ELF-1 (cell line): ENCODE measurements at regions not wholly inside any gene's neighbourhood (a gene's known extent, or its start where the extent isn't known, plus 50 kb on each side); places are given as distances from the start of the nearest gene placed in this dataset.
A peak's percentile ranks its signal among the peaks of the same experiment; 100 is the strongest.

Experiments
- DNase-seq: peaks from one replicate; pipeline ENCODE4 v3.0.0-alpha.2; 2016; ENCODE audit warnings: low read depth, low spot score

DNA sequence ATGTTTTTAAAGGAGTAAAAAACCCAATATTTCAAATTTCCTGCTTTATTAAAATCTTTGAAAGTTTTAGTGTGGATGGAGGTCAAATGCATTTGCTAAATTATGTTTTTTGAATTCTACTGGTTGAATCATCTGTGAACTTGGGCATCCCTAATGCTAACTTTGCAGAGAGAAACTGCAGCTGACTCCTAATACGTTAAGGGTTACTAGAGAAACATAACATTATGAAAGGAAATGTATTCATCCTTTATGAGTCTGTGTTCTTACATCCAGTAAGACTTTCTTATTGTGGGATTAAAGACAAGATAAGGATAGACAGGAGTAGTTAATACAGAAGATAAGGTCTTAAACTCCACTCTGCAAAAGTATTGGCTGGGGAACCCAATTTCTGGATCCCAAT, 140.6 kb downstream of the FAM124B start:
- no peak for DNase-seq

DNA sequence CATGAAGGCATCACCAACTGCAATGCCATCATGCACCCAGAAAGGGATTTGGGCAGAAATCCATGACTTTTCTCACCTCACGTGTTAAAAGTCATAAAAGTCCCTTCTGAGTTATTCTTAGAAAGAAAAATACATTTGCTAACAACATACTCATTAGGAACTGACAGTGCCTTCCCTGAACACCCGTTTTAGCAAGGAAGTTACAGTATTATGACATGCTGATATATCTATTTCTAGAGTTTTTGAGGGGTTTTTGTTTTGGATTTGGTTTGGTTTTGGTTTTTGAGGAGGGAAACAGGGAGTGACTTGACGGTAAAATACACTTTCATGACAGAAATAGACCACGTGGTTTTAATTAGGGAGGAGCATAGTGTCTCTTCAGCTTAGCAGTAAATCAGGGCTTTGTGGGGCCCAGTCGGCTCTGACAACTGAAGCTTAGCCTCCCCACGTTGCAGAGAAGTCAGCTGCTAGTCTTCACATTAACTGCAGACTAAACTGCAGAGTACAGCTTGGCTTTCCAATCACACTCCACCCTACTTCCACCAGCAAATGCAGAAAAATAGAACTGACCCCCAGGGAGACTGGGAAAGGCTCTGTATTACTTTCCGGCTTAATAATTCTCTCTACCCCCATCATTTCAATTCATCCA, 141.4 kb downstream of the FAM124B start:
- DNase-seq: no peak

DNA sequence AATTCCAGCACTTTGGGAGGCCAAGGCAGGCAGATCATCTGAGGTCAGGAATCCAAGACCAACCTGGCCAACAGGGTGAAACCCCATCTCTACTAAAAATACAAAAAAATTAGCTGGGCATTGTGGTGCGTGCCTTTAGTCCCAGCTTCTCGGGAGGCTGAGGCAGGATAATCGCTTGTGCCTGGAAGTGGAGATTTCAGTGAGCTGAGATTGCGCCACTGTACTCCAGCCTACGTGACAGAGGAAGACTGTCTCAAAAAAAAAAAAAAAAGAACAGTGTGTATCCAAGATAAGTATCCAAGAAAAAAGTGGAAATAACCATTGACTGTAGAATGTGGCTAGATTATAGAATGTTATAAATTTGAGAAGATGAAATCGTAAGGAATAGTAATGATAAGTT, 142.1 kb downstream of the FAM124B start:
- no peak for DNase-seq

DNA sequence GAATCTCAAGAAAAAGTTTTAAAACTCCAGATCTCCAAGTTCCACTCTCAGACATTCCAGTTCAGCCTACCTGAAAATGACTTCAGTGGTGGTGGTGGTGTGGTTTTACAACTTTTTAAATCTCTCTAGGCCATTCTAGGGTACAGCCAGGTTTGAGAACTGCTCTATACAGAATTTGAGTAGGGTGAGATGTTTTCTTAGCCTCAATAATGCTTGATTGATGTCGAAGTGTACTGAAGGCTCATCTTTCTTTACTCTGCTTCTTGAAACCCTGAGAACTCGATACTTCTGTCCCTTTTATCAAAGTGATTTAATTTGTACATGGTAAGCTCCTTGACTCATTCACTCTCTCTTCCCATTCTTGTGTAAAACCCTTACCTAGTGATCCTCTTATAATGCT, 143.8 kb downstream of the FAM124B start:
- no peak for DNase-seq

DNA sequence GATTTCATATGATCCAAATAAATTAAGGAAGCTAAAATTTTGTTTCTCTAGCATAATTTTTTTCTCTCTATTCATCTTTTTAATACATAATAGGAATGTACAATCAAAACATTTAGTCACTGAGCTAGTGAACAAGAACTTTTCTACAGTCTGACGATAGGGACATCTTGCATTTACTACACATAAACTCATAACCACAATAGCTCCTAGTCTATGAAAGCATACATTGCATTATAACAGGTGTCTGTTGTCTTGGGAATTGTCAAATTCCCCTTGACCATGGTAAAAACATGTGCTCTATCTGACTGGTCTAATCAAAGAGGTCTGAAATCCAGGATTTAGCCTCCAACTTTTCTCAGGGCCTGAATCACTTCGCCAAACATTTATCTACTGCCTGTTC, 144.8 kb downstream of the FAM124B start:
- no peak for DNase-seq

DNA sequence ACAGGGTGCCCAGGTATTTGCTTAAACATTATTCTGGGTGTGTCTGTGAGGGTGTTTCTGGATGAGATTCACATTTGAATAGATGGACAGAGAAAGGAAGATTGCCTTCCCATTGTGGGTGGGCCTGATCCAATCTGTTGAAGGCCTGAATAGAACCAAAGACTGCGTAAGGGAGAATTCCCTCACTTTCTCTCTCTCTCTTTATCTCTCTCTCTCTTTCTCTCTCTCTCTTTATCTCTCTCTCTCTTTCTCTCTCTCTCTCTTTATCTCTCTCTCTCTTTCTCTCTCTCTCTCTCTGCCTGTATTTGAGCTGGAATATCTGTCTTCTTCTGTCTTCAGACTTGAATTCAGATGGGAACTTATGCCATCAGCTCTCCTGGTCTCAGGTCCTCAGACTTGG, 148.4 kb downstream of the FAM124B start:
- no peak for DNase-seq

DNA sequence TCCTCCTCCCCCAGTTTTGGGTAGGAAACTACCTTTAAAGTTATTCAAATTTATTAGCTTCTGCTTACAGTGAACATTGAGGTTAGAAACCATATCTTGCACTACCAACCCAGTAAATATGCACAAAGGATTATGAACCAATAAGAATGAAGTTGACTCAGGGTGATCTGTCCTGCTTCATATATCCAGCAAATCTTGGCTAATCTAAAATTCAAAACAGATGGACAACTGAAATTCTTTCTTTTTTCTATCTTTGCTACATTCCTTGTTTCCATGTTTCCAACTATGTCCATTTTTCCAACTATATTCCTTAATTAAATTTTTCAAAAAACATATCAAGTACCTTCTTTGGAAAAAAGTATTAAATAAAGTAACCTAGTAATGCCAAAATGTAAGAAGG, 149.3 kb downstream of the FAM124B start:
- DNase-seq: no peak

DNA sequence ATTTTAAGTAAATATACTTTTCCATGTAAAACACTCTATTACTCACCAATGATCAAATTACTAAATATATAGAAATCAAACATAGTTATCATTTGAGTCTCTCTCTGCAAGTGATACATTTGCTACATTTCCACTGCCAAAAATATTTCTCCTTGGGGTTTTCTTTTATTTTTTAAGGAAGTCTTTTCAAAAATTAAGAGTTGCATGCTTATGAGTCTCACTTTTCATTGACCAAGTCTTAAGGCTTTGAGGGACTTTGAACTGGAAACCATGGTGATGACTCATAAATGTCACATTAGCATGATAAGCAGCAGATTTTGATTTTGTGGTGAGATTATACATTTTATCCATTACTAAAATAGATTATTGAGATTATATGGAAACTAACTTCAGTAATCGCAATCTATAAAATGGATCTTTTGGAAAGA, 152.9 kb downstream of the FAM124B start:
- no peak for DNase-seq

DNA sequence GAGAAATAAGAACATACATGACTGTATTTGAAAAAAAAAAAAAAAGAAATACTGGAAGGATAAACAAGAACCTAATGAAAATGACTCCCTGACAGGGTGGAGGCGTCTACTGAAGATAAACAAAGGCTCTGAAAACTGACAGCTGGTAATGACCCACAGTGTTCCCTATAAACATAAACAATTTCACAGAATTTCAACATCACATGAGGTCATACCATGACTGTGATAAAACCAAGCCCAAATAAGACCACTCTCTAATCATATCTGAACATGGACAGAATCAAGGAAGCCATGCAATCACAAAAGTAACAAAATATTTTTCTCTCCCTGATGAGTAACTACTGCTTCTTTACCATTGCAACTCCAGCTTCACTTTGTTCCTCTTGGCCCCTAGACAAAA, 159.3 kb downstream of the FAM124B start:
- no peak for DNase-seq

DNA sequence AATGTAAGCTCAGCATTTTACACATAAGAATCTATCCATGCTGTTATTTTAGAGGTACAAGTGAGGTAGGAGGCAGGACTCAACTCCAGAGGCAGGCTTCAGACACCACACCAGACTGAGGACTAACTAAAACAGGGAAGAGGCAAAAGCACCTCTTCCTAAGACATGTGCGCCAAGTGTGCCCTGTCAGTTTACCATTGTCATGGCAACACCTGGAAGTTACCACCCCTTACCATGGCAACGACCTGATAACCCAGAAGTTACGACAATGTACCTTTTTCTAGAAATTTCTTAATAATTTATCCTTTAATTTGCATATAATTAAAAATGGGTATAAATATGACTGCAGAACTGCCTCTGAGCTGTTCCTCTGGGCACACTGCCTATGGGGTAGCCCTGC, 160.1 kb downstream of the FAM124B start:
- DNase-seq: no peak

DNA sequence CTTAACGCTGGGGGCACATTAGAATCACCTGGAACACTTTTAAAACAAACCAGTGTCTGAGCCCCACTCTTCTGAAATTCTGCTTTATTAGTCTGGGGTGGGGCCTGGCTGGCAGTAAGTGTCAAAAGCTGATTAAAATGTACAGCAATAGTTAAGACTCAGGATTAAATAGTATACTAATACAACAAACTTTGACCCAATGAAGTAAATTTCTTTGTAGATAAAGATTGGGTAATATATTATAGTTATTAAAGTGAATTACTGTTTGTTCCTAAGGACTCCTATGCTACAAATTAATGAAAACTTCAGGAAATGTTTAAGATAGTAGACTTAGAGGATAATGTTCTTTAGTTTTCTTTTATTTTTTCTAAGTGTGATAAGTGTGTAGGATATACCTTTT, 160.9 kb downstream of the FAM124B start:
- no peak for DNase-seq

DNA sequence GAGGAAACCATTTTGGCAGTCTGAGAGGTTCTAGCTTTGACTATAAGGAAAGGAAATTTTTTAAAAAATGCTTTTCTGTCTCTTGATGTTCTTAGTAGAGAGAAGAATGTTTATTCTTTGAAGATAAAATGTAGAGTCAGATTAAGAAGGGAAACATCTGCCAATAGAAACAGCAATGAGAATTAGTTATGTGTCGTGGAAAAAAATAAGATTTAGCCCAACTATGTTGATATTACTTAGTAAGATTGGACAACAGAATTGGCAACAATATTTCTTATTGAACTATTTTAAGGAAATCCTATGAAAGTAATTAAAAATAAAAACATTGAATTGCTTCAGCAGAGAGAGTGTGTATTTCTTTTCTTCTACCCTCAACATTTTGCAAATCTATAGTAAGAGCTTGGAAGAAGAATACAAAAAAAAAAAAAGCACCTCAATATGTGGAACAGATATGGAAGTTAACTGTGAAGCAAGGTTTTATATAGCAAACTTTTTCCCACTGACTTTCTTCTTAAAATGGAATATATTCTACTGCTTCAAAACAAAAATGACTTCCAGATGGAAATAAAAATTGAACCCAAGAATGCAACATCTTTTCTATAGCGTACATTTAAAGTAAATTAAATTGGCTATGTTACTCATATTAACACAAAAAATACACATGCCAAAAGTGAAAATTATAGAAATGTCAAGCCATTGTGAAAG, 177.9 kb downstream of the FAM124B start:
- DNase-seq: no peak

DNA sequence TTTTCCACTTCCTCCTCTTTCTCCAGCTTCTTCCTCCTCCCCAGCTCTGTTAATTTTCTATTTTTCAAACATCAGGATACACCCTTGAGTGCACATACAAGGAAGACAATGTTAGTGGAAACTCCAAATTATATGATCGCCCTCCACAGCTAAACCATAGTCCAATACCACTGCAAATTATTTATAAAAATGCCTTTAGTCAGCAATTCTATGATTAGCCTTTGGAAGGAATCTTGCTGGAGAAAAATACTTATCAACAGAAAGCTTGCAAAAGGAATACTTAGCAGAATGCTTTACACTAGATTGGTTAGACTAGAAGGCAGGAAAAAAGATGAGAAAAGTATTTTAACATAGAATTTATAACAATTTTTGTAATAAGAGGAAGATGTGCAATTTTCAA, 178.9 kb downstream of the FAM124B start:
- DNase-seq: no peak

DNA sequence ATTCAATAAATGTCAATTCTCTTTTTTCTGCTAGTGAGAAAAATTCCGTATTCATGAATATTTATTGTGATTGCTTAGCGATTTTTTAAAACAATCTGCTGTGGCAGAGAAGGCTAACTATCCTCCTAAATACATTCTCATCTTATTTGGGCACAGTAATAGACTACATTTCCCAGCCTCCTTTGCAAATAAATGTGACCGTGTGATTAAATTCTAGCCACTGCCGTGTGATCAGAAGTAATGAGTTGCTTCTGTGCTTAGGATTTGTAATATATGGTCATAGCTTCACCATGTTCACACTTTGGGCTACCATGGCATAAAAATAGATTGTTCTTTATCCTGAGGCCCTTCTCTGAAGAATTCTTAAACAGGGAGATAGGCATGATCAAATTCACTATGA, 179.6 kb downstream of the FAM124B start:
- DNase-seq: no peak

DNA sequence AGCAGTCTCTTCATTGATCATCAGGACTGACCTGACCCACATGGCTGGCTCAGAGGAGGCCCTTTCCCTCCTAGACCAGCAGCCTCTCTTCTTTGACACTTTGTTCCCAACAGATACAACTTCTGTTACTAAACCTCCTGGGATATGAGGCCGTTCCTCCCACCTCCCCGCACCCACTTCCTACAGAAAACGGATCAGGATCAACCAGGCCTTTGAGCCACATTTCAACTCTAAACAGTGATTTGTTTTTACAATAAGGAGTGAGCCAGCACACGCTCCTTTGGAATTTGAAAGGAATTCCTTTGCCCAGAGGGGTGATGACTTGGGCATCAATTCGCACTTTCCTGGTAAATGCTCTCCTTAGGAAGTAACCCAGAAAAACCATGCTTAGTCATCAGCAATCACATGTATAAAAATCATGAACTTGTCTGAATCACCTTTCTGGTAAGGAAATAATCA, 180.4 kb downstream of the FAM124B start:
- DNase-seq: peak; percentile 92

DNA sequence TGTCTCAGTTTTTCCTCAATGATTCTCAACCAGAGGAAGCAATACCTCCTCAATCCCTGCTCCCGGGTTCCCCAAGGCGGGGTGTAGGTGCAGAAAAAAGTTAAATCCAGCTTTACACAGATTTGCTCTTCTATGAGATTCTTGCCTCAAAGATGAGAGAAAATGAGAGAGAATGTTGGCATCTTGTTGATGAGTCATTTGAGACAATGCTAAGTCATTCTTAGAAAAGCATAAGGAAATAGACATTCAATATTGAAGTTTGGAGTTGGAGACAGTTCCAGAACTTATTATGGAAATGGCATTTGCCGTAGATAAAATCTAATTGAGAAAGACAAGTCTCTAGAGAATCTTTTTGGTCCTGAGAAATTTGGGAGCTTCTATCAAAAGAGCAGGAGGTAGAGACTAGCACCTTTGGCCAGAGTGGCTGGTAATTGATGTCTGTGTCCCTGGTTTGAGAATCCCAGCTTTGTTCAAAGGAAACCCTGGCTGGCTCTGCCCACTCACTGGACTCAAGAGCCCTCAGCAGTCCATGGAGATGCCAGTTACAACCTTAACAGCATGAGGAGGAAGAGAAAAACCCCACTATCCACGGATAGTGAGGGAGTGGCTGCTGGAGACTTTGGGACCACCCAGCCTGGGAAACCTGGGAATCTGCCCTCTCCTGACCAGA, 181.2 kb downstream of the FAM124B start:
- no peak for DNase-seq

DNA sequence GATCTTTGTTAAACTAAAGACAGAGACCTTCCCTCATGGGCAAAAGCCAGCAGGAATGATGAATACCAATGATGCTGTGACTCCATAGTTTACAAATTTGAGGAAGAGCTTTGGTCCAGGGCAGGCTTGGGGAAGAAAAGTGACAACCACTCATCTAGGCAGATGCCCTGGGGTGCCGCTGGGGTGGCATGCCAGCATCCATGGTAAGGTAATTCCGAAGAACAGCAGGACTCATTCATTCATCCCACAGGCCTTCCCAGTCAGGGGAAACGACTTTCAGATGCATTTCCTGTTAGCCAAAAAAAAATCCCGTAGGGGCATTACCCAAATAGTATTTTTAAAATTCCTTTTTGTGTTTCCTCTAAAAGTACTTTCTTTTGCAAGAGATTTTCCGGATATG, 180.7 kb upstream of the SERPINE2 start:
- no peak for DNase-seq

DNA sequence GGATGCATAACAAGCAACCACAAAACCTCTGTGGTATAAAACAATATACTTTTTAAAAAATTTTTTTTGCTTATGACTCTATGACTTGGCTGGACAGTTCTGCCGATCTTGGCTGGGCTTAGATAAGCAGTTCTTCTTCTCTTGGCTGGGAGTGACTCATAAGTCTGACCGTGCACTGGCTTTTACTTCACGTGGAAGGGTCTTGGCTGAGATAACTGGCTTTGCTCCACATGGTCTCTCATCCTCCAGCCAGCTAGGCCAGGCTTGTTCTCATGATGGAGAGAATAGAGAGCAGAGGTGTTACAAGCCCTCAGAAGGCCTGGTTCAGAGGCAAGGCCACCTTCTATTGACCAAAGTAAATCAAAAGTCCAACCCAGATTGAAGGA, 178.9 kb upstream of the SERPINE2 start:
- no peak for DNase-seq

DNA sequence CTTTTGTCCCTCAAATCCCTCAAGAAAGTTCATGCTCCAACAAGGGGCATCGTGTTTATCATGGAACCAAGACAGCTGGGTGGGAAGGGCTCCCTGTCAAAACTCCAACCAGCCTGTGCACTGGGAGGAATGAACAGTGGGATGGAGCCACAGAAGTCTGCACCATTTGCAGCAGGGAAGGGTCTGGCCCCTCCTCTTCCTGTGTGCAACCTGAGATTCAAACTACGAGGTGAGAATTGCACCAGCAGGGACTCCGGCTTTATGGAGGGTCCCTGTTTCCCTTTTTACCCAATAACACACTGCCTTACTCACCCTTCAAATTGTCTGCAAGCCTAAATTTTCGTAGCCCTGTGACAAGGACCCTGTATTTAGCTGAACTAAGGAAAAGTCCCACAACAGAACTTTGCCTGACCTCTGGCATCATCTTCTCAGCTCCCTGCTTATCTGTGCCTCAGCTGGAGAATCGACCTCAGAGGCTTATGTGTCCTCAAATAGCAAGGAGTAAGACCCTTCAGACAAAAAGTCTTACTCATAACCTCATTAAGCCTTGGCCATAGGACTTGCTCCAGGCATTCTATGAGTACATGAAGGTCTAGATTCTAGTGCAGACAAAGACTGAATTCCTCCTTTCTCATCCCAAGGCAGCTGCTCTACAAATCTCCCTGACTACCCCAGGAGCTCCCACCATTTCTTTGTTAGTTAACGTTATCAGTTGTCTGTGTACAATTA, 178.3 kb upstream of the SERPINE2 start:
- DNase-seq: no peak

DNA sequence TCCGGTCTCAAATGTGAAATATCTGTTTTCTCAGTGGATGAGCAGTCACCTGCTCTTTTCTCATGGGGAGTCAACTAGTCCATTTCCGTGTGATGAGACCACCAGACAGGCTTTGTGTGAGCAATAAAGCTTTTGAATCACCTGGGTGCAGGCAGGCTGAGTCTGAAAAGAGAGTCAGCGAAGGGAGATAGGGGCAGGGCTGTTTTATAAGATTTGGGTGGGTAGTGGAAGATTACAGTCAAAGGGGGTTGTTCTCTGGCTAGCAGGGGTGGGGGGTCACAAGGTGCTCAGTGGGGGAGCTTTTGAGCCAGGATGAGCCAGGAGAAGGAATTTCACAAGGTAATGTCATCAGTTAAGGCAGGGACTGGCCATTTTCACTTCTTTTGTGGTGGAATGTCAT, 176.5 kb upstream of the SERPINE2 start:
- peak; percentile 26 for DNase-seq

DNA sequence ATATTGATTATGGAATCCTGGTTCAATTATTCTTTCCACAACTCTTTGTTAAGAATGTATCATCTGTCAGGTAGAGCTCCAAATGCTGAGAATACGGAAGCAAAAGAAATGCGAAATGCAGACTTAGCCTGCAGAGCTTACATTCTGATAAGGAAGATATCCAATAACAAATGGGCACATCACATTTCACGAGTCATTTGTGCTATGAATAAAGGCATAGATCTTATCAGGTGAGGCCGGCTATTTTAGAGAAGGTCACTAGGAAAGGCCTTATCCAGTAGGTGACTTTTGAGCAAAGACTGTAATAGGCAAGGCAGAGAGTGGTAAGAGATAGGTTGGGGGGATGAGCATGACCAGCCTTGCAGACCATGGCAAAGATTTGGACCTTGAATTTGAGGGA, 174.3 kb upstream of the SERPINE2 start:
- DNase-seq: no peak

DNA sequence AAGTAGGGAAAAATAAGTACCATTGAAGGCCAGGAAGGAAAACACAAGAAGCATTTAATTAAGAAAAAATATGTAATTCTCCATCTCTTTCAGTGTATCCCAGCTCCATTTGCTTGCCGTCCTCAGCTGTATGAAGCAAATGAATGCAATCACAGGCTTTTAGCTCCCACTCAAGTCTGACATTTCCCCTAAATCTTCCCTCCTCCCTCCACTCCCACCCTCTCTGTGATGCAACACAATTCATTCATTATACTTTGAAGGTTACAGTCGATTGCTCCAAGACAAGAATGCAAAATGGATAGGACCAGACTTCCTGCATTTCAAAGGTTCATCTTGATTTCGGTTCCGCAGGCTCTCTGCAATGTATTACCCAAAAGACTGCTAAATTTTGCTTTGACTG, 172.7 kb upstream of the SERPINE2 start:
- DNase-seq: no peak

DNA sequence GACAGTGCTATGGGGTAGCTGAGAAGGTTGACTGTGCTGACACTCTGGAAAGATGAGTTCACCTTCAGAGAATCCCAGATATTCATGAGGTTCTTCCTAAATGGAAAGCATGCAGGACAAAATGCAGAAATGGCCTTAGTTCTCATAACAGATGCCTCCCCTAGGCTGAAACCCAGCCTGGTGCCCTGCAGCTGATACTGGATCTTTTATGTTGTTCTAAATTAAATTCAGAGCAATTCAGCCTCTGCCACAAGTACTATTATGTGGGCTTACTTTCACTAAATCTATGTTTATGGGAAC, 172.0 kb upstream of the SERPINE2 start:
- no peak for DNase-seq
